ENCODE measurements at regions not wholly inside any gene's neighbourhood (a gene's known extent, or its start where the extent isn't known, plus 50 kb on each side); places are given as distances from the start of the nearest gene placed in this dataset.

DNA sequence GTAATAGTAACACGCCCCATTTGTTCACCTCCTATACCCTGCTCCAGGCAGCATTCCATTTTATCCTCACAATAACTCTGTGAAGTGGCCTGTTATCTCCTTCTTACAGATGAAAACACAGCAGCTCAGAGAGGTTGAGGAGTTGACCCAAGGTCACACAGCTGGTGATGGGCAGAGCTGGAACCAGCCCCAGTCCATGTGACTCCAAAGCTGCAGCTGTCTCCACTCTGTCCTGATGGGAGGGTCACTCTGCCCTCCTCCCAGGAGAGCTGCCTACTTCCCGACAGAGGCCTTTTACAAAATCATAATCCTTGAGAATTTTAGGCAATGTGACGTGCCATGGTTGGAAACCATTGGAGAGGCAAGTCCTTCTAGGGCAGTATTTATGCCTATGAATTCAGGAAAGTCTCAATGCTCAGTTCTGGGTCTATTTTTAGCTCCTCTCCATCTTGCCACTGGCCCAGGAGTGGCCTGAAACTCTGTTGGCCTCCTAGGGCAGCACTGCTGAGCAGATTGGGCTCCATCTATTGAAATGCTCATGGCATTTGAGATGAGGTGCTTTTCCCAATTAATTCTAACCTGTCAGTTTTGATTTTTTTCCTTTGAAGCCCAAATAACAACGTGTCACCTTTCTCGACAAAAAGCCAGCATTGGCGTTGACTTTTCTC lies 50.1 kb upstream of the KCNK12 start:
- DNase-seq (ENCODE audit: low read depth) = no peak
